SJSA1 (cell line): ENCODE measurements at regions not wholly inside any gene's neighbourhood (a gene's known extent, or its start where the extent isn't known, plus 50 kb on each side); places are given as distances from the start of the nearest gene placed in this dataset.
A peak's percentile ranks its signal among the peaks of the same experiment; 100 is the strongest.
"Not testable (repeated sequence)": the region's sequence is repeated elsewhere in the genome, so short reads cannot be mapped to it uniquely, and the experiment has no call there.

Experiments used
- DNase-seq, 2 experiments: peaks; one replicate each; pipeline ENCODE4 v3.0.0-alpha.2; 2015 to 2020; ENCODE audit warnings: low spot score in 2 of 2, low read depth in 1 of 2
- H3K27ac ChIP-seq: fragments of 250-450 bp; sonication (Bioruptor Pico); 2 replicates; pipeline ENCODE4 v1.5.1; 2020; ENCODE audit warnings: mild to moderate bottlenecking, moderate library complexity
- H3K27me3 ChIP-seq: fragments of 250-450 bp; sonication (Bioruptor Pico); replicated peaks from 2 replicates; pipeline ENCODE4 v1.5.1; 2020; ENCODE audit warnings: mild to moderate bottlenecking, moderate library complexity
- H3K36me3 ChIP-seq: fragments of 250-450 bp; sonication (Bioruptor Pico); 2 replicates; pipeline ENCODE4 v1.5.1; 2020; ENCODE audit warnings: mild to moderate bottlenecking
- H3K4me1 ChIP-seq: fragments of 250-450 bp; sonication (Bioruptor Pico); replicated peaks from 2 replicates; pipeline ENCODE4 v1.6.1; 2021; ENCODE audit warnings: mild to moderate bottlenecking
- H3K4me3 ChIP-seq: fragments of 250-450 bp; sonication (Bioruptor Pico); 2 replicates; pipeline ENCODE4 v1.5.1; 2020; ENCODE audit warnings: mild to moderate bottlenecking
- H3K9me3 ChIP-seq: fragments of 250-450 bp; sonication (Bioruptor Pico); replicated peaks from 2 replicates; pipeline ENCODE4 v1.5.1; 2020; ENCODE audit warnings: mild to moderate bottlenecking

DNA sequence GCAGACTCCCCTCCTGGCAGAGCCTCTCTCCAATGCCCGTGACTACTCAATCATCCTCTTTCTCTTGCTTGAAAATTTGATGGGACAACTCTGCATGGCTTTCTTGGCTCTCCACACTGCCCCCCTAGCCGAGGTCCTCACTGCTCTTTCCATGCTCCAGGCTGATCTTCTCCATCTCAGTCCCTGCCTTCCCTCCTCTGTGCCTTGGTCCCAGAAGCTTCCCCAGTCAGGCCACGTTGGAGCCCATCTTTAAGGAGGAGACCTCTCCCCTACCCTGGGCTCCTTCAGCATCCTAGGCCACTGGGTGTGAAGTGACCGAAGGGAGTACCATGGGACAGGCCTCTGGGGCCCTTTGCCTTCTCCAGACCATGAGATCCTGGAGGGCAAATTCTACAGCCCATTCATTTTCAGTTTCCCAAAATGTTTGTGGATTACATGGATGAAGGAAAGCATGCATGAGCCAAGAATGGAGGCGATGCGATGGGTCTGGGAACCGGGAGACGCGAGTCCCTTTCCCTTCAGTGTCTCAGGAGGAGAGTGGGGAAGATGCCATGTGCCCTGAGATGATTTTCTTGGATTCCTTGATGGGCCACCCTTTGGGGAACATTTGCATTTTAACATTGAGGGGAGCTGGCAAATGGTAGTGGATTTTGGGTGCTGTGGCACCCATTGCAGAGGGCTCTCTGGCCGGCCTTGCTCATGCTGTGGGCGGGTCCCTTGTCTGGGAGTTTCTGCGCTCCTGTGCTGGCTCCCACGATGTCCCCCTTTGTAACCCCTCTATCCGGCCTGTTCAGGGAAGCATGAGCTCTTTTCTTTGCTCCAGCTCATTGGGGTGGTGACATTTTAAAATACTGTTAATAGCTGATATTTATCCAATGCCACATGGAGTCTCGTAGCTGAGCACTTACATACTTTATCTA lies 376.6 kb downstream of the RPS24 start:
- H3K4me3 ChIP-seq = no peak overlapping the region
- H3K27ac ChIP-seq = no peak overlapping the region
- no peaks in the 10 kb centered on the region for H3K36me3 ChIP-seq
- H3K9me3 ChIP-seq = no peaks in the 10 kb centered on the region
- no peak for DNase-seq
- no peaks in the 10 kb centered on the region for H3K27me3 ChIP-seq
- H3K4me1 ChIP-seq = peaks cover 40% of the 10 kb centered on the region

DNA sequence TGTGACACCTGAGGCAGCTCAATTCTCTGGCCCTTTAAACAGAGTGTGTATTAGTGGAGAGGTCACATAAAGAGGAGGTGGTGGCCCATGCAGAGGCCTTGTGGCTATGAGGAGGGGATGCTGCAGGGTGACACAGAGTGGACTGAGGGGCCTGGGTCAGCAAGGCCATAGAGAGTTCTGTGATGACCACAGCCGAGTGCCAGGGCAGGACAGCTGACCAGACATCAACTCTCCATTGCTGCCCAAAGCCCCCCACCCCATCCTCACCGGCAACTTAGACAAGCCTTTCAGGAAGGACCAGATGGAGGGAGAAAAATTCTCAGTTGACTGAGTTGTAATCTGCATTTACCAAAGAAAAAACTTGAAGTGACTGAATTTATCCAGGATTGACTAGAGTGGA lies 378.1 kb downstream of the RPS24 start:
- Histone ChIP-seq H3K27ac (no peak overlapping the region), H3K4me3 (no peak overlapping the region), H3K4me1 (peaks cover 54% of the 10 kb centered on the region), H3K9me3 (no peaks in the 10 kb centered on the region; the same call in 1 of the 2 replicates), H3K27me3 (no peaks in the 10 kb centered on the region), H3K36me3 (no peaks in the 10 kb centered on the region)
- no peak for DNase-seq

DNA sequence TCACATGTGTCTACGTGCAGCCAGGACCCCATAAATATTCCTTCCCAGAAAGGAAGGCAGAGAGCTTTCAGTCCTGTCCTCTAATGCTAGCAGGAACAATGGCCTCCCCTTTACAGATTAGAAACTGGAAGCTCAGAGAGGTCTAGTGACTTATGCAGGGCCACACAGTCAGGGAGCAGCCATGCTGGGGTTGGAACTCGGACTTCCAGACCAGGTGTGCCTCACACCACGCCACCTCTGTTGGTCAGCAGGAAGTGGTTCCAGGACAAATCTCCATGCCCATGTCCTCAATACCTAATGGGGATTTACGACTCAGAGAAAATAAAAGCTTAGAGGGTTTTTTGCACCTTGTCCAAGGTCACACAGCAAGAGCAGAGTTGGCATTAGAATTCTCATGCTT lies 378.9 kb downstream of the RPS24 start:
- H3K4me1 ChIP-seq = peaks cover 61% of the 10 kb centered on the region
- H3K27ac ChIP-seq = no peak overlapping the region
- H3K9me3 ChIP-seq = no peaks in the 10 kb centered on the region; the same call in 1 of the 2 replicates
- no peak for DNase-seq
- no peak overlapping the region for H3K4me3 ChIP-seq
- H3K27me3 ChIP-seq = no peaks in the 10 kb centered on the region
- no peaks in the 10 kb centered on the region for H3K36me3 ChIP-seq

DNA sequence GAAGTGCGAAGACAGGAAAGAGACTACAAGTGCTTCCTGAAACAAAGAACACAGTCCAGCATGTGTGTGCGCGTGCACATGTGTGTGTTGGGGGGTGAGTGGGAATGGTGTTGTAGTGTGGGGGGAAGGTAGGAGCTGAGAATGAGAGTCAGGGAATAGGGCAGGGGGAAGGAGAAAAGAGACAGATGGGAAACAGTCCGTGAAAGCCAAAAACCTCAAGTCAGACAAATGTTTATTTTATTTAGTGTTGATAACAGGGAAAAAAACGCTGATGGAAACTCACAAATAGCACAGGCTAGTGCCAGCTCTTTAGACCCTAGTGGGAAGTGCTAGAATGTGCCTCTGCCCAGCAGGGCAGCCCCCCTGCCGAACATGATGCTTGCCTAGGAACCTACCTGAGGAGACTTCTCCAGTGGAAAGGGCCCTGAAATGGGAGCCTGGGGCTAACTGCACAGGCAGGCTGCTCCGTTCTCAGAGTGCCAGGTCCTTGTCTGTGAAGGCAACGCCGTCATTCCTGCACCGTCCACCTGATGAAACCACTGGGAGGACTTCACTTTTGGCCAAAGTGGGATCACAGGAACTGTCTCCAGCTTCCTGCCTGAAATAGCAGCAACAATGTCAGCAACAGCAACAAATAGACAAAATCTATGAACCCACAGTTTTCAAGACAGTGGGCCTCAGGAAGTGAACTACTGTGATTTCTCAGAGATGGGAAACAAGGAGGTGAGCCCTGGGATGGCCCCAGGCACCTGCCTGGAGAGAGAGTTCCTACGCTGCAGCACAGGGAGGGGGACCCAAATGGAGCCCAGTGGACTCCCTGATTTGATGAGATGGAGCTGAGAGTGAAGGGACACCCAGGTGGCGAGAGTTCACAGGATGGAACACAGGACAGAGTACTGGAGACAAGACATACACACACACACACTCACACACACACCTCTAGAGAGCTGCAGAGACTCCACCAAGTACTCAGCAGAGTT lies 379.7 kb downstream of the RPS24 start:
- no peaks in the 10 kb centered on the region; the same call in 1 of the 2 replicates for H3K9me3 ChIP-seq
- H3K27ac ChIP-seq = no peak overlapping the region
- H3K4me3 ChIP-seq = no peak overlapping the region
- peak in 1 of 2 experiments; percentile 58 for DNase-seq
- peaks cover 61% of the 10 kb centered on the region for H3K4me1 ChIP-seq
- H3K27me3 ChIP-seq = no peaks in the 10 kb centered on the region
- no peaks in the 10 kb centered on the region for H3K36me3 ChIP-seq

DNA sequence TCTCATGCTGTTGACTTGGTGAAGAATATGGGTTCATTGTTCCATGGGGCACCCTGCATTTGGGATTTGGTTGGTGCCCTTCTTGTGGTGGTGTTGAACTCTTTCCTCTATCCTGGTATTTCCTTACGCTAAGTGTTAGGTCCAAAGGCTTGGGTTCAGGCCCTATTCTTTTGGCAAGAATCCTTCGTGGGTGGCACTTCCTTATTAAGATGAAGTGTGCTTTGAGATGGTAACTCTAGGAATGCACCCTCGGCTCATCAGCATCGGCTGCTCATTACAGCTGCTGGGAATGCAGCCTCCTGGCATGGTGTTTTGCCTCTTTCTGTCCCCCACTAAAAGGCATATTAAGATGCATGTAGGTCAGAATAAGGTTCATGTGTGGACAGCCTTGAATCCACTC lies 380.7 kb downstream of the RPS24 start:
- H3K4me1 ChIP-seq = peaks cover 51% of the 10 kb centered on the region
- H3K9me3 ChIP-seq = no peaks in the 10 kb centered on the region; the same call in 1 of the 2 replicates
- peak in 1 of 2 experiments; percentile 70 for DNase-seq
- no peak overlapping the region for H3K27ac ChIP-seq
- no peaks in the 10 kb centered on the region for H3K27me3 ChIP-seq
- no peaks in the 10 kb centered on the region for H3K36me3 ChIP-seq
- no peak overlapping the region for H3K4me3 ChIP-seq

DNA sequence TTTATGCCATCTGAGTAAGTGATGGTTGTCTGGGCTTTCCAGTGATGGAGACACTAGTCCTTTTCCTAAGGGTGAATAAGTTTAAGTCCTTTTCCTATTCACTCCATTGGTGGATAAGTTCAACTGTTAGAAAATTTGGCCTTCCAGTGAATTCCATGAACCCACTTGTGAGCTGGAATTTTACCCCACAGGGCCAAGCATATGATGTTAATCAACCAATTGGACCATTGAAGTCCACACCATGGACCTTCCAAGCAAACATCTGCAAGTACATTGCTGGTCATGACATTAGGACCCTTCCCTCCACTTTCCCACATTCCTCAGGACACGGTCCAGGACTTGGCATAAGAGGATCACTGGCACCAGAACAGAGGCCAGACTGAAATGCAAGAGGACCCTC lies 381.4 kb downstream of the RPS24 start:
- no peak overlapping the region for H3K27ac ChIP-seq
- no peak for DNase-seq
- H3K9me3 ChIP-seq = no peaks in the 10 kb centered on the region; the same call in 1 of the 2 replicates

DNA sequence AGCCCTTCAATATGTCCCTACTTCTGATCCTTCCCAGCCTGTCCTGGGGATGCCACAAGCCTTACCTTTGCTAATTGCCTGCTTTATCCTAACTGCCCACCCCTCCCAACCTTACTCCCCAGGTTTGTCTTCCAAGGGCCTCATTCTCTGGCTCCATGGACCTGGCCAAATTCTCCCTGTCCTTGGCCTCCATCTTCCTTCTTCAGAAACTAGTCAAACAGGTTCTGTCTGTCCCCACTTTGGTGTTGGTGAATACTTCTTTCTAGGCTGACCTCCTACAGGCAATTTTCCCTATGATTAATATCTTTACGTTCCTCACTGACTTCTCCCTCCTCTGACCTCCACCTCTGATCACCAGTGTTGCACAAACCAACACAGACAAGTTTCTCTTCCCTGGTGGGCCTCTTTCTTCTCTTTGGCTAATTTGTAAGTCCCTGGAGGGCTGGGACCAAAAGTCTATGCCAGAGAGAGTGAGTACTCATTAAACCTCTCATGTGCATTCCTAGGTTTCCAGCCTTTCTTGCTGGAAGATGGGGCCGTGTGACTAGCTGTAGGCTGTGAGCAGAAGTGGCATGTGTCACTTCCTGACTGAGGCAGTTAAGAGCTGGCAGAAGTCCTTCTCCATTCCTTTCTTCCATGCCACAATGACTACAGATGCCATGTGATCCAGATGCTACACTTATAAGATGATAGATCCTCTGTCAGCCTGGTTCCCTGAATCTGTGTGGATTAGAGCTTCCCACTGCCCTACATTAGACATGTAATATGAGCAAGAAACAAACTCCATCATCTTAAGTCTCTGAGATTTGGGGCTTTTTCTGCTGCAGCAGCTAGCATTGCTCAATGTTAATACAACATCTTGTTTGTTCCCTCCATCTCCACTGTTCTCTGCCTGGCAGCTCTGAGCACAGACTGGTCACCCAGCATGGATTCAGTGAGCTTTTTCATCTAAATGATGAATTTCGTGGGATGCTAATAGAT lies 382.7 kb downstream of the RPS24 start:
- H3K27me3 ChIP-seq = no peaks in the 10 kb centered on the region
- H3K4me1 ChIP-seq = peaks cover 51% of the 10 kb centered on the region
- no peak overlapping the region for H3K4me3 ChIP-seq
- peak; percentile 69 to 75 for DNase-seq
- H3K27ac ChIP-seq = peak overlapping the region; percentile 26; the same call in 1 of the 2 replicates
- no peaks in the 10 kb centered on the region; the same call in 1 of the 2 replicates for H3K9me3 ChIP-seq
- H3K36me3 ChIP-seq = no peaks in the 10 kb centered on the region

More for the DNA sequence above, 381.4 kb downstream of the RPS24 start:
- H3K36me3 ChIP-seq = no peaks in the 10 kb centered on the region
- H3K27me3 ChIP-seq = no peaks in the 10 kb centered on the region
- peaks cover 51% of the 10 kb centered on the region for H3K4me1 ChIP-seq
- H3K4me3 ChIP-seq = no peak overlapping the region

DNA sequence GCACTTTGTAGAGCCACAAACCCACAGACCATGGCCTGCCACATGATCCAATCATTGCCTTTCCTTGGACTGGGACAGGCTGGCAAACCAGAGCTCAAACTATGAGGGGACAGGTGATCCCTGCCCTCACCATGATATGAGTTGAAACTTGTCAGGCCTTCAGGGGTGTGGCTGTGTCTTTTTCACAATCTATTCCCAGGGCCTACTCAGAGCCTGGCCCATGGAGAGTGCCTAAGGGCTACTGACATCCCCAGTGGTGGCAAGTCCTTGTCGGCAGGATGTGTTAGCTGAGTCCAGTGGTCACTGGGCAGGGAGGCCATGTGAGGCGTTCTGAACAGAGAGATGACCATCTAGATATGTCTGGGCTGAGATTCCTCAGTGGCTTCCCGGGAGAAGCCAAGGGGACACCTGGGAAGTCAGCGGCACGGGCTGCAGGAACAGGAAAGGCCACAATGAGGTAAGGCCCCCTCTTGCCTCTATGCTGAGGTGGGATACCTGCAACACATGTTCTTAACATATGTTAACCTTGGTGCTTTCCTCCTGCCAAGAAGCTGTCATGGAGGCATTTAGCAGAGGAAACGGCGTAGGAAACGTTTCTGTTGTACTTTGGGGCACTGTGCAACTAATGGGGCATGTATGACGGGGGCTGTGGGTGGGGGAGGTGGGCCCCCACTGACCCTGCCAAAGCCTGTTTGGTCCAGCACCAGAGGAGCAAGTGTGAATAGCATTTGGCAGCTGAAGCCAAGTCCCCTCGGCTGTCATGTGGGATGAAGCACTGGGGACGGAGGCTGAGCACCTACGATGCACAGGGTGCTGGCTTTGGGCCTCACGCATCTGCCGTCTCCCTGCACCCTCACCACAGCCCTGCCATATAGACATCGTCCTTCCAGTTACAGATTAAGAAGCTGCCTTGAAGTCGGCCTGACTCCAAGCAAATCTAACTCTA lies 384.0 kb downstream of the RPS24 start:
- Histone ChIP-seq H3K4me1 (peaks cover 46% of the 10 kb centered on the region), H3K27me3 (no peaks in the 10 kb centered on the region), H3K36me3 (no peaks in the 10 kb centered on the region), H3K9me3 (no peaks in the 10 kb centered on the region; the same call in 1 of the 2 replicates), H3K4me3 (no peak overlapping the region), H3K27ac (no peak overlapping the region)
- no peak for DNase-seq

DNA sequence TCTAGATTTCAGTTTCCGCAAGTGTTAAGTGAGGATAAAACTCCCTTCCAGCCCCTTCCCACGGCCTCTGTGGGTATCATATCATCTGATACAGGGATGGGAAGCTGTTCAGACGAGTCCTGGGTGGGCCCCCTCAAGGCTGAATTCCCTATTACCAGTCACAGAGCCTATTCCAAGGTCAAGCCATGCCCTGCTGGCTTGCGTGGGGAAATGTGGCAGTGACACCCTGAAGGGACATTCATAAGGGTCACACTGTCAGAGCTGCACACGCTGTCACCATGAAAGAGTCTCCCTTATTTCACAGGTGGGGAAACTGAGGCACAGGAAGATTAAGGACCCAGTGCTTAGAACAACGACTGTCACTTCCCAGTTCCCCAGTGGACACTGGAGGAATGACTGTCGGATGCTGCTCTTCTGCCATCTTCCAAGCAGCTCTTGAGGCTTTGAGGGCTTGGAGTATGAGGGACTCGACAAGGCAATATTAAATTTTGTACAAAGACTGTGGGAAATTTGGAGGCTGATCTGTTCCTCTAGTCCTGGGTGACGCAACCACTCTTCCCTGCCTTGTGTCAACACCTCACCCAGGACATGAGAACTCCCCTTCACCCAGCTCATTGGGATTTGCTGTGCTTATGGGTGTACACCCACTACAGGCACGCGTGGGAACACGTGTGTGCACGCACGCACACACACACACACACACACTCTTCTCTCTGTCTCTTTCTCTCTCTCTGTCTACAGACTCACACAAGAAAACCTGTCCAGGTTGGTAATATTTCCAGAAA lies 386.0 kb downstream of the RPS24 start:
- Histone ChIP-seq H3K4me3 (no peak overlapping the region), H3K36me3 (no peaks in the 10 kb centered on the region), H3K9me3 (no peaks in the 10 kb centered on the region; the same call in 1 of the 2 replicates), H3K27ac (no peak overlapping the region), H3K27me3 (no peaks in the 10 kb centered on the region), H3K4me1 (peaks cover 27% of the 10 kb centered on the region)
- no peak for DNase-seq

DNA sequence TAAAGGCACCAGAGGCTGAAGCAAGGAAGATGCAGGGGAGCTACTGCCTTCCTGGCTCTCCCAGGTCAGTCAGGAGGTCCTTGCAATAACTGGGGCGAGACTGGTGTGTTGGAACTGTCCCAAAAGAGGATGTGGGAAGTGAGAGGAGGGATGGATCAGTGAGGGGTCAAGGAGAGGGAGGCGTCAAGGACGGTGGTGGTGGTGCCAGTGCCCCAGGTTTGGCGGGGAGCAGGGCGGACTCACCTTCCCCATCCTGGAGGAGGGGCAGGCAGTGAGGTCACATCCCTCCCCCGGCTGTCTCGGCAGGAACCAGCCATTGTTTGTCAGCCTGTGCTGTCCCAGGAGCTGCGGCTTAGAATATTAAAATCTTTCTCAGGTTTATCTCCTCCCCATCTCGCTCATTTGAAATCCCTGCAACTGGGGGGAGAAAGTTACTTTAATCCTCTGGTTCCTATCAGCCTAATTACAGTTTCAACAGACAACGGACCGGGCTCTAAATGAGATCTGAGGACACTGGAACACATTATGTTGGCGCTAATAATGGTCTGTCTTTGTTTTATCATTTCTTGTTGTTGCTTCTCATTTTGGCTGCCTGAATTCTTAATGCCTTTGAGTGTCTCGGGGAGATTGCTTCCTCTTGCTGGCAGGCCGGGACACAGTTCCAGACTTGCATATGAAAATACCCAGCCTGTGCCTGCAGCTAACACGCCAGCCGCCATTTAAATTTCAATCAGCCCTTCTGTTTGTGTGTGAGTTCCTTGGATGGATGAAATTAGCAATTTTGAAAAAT lies 387.5 kb downstream of the RPS24 start:
- no peak overlapping the region for H3K4me3 ChIP-seq
- H3K36me3 ChIP-seq = no peaks in the 10 kb centered on the region
- H3K4me1 ChIP-seq = peaks cover 12% of the 10 kb centered on the region
- H3K27ac ChIP-seq = no peak overlapping the region
- H3K9me3 ChIP-seq = no peaks in the 10 kb centered on the region; the same call in 1 of the 2 replicates
- H3K27me3 ChIP-seq = no peaks in the 10 kb centered on the region
- no peak for DNase-seq

DNA sequence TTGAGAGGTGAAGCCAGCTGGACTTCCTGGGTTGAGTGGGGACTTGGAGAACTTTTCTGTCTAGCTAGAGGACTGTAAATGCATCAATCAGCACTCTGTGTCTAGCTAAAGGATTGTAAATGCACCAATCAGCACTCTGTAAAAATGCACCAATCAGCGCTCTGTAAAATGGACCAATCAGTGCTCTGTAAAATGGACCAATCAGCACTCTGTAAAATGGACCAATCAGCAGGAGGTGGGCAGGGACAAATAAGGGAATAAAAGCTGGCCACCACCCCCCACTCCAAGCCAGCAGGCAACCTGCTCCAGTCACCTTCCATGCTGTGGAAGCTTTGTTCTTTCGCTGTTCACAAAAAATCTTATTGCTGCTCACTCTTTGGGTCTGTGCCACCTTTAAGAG lies 390.4 kb downstream of the RPS24 start:
- not testable (repeated sequence) for H3K27me3 ChIP-seq, H3K9me3 ChIP-seq, DNase-seq, H3K36me3 ChIP-seq, H3K4me1 ChIP-seq, H3K27ac ChIP-seq, H3K4me3 ChIP-seq
